Right kidney (tissue), 1 donor: ENCODE measurements at regions not wholly inside any gene's neighbourhood (a gene's known extent, or its start where the extent isn't known, plus 50 kb on each side); places are given as distances from the start of the nearest gene placed in this dataset.
"Not testable (repeated sequence)": the region's sequence is repeated elsewhere in the genome, so short reads cannot be mapped to it uniquely, and the experiment has no call there.

ENCODE experiments used
- DNase-seq: peaks from one replicate; pipeline ENCODE4 v3.0.0-alpha.2; 2016

DNA sequence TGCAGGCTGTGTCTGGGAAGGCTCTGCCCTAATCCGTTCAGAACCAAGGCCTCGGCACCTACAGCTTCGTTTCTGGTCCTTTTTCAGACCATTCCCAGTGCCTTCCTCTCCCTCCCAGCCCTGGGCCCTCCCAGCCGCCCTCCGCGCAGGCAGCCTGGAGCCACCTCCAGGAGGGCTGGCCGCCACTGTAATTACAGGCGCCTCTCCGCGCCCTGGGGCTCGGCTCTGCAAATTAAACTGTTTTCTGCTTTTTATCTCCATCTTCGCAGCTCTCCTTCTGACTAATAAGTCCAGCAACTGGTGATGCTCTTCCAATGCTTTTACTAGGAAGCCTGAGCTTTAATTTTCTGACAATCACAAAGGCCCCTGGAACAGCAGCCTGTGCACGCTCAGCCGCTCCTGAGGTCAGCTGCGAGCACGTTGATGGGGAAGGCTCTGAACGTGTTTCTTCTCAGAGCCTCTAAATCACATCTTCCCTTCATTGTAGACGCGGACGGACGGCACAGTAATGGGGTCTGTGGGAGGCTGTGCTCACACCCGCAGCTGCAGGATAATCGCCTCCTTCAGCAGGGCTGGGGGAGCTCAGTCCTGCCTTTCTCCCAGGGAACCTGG lies 194.6 kb downstream of the DLL1 start:
- peak; percentile 58 for DNase-seq

- DNase-seq: no peak
These were observed 195.5 kb downstream of the DLL1 start for GRCh38 chr6:170095273-170095981.

DNA sequence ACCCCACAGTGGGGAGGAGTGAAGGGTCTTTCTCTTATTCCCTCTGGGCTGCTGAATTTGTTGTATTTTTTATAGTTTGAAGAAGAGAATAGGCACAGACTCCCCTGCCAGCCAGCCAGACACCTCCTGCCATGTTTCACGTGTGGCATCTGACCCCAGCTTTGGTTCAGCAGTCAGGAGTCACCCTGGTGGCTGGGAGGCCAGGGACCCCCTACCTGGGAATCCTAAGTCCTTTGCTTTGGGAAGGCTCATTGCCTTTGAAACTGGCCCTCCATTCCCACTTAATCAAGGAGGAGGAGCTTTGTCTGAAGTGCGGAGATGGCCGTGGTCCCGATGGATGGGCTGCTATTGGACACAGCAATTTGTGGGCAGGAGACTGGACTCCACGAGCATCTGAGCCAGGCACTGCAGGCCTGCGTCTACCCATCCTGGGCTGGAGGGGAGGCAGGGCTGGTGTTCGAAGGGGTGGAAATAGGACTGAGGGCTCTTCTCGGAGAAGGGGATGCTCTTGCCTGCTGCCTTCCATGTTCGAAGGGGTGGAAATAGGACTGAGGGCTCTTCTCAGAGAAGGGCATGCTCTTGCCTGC lies 196.1 kb downstream of the DLL1 start:
- no peak for DNase-seq

- no peak for DNase-seq
These were observed 197.0 kb downstream of the DLL1 start for GRCh38 chr6:170093658-170094596.

DNA sequence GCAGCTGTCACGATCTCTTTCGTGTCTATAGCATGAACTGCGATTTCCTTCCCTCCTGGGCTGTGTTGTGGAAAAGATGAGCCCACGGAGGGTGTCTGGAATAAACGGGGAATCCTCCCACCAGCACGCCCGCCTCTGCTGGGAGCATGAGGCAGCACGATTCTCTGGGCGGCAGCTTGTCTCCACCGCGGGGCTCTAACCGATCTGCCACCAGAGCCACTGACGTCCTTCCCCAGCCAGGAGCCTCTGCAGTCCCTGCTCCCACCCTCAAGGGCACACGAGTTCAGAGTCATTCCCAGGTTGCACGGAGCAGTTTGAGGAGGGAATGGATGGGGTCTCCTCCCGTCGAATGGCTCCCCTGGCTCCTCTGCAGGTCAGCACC lies 197.6 kb downstream of the DLL1 start:
- DNase-seq: no peak

DNA sequence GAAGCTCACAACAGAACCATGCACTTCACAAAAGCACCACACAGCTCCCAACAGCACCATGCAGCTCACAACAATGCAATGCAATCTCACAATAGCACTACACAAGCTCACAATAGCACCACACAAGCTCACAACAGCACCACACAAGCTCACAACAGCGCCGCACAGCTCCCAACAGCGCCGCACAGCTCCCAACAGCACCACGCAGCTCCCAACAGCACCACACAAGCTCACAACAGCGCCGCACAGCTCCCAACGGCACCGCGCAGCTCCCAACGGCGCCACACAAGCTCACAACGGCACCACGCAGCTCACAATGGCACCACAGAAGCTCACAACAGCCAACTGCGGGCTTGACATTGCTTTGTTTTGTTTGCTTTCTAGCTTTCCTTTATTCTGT lies 198.1 kb downstream of the DLL1 start:
- DNase-seq: no peak

DNA sequence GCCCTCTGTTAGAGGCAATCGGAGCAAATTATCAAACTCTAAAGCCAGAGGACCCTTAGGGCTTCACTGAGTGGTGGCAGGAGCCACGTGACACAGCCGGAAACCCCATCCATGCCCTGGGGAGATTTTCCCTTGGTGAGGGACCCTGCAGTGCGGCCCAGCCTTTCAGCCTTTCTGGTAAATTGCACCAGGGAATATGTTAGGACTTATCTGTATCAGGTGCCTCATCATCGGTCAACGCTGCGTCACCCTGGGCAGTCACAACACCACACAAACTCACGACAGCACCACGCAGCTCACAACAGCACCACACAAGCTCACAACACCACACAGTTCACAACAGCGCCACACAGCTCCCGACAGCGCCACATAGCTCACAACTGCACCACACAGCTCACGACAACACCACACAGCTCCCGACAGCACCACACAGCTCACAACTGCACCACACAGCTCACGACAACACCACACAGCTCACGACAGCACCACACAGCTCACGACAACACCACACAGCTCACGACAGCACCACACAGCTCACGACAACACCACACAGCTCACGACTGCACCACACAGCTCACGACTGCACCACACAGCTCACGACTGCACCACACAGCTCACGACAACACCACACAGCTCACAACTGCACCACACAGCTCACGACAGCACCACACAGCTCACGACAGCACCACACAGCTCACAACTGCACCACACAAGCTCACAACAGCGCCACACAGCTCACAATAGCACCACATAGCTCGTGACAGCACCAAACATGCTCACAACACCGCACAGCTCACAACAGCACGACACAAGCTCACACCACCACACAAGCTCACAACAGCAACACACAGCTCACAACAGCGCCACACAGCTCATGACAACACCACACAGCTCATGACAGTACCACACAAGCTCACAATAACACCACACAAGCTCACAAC lies 199.0 kb downstream of the DLL1 start:
- DNase-seq: no peak

GRCh38 chr6:170091000-170091638 lies 199.8 kb downstream of the DLL1 start:
- no peak for DNase-seq

DNA sequence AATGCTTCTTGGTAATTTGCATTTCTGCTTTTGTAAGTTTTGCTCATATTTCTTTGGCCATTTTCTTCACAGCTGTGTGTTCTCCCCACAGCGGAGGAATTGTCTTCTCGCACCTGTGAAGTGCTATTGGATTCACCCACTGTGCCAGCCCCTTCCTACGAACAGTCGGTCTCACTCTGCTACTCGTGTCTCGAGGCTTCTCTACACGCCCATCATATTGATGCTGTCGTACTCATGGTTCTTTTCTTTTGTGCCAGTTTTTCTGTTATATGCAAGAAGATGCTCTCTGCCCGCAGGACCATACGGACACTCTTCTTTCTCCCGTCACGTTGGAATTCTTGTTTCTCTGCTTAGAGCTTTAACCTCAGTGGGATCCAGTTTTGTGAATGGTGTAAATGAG lies 200.3 kb downstream of the DLL1 start:
- DNase-seq: no peak

GRCh38 chr6:170089963-170090362 lies 200.9 kb downstream of the DLL1 start:
- no peak for DNase-seq

- no peak for DNase-seq
These were observed 202.3 kb downstream of the DLL1 start for GRCh38 chr6:170088582-170088955.

DNA sequence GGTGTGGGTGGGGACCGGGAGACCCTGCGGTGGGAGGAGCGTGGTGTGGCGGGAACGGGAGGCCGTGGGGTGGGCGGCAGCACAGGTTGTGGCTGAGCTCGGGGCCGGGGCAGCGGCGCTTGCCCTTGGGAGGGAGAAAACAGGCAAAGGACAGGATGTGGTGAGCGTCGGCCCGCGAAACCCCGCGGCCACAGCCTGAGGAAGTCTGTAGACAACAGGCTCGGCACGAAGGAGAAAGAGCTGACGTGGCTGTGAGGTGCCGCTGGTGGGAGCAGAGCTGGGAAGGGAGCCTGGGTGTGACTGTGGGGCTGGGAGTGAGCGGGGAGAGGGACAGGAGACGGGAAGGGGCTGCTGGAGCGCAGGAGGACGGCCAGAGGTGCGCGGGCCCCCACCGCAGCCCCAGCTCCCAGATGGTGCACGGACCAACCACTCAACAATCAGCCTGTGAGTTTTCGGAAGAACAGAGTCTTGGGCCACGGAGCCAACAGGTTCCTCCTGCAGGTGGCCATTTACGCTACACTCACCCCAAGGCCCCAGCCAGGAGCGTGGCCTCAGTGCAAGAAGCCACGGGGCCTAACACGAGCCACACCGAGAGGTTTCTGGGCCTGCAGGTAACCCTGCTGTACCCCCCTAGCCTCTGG lies 202.8 kb downstream of the DLL1 start:
- no peak for DNase-seq

- not testable (repeated sequence) for DNase-seq
These were observed 203.5 kb downstream of the DLL1 start for GRCh38 chr6:170087421-170087780.

- DNase-seq: no peak
These were observed 204.0 kb downstream of the DLL1 start for GRCh38 chr6:170086639-170087420.

- no peak for DNase-seq
These were observed 205.1 kb downstream of the DLL1 start for GRCh38 chr6:170085475-170086401.

DNA sequence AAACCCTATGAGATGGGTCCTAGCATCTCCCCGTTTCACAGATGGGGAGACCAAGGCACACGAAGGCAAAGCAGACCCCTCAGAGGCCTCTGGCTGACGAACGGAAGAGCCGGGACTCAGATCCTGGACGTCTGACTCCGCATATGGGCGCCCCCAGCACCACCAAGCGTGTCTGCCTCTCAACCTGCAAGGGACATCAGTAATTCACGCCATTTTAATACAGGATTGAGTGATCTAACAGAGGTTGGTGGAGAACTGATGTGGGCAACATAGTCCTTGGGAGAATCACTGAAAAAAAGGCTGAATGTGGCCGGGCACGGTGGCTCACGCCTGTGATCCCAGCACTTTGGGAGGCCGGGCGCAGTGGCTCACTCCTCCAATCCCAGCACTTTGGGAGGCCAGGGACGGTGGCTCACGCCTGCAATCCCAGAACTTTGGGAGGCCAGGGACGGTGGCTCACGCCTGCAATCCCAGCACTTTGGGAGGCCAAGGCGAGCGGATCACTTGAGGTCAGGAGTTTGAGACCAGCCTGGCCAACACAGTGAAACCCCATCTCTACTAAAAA lies 206.6 kb downstream of the DLL1 start:
- DNase-seq: no peak

DNA sequence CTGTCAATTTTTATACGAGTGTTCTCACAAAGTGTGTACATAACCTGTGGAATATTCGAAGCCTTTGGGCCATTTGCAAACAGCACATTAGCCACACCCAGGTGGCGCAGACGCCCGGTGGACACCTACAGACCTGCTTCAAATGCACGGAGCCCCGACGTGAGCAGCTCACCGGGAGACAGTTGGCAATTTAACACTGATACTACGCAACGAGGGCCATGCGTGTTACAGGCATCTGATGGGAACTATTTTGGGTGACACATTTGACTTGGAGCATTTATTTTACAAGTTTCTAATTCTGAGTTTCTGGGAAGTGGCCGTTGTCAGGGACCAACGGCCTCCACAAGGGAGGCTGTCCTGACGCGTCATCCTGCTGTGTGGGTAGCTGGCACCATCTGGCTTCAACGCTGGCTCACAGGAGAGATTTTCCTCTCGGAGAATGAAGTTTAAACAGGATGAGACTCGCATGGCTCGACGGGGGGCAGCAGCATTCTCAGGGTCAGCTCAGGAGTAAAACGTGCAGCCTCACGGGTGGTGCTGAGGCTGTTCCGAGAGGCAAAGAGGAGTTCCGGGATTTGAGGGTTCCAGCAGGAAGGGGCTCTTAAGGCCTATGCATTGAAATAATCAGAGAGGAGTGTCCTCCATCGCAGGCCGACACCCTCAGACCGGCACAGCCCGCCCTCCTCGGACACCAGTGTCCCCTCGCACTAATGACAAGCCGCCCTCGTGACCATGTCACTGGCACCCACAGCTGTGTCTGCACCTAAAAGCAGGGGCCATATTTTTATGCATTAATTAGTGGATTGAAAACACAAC lies 207.4 kb downstream of the DLL1 start:
- DNase-seq: no peak
